ENCODE measurements at regions not wholly inside any gene's neighbourhood (a gene's known extent, or its start where the extent isn't known, plus 50 kb on each side); places are given as distances from the start of the nearest gene placed in this dataset.

DNA sequence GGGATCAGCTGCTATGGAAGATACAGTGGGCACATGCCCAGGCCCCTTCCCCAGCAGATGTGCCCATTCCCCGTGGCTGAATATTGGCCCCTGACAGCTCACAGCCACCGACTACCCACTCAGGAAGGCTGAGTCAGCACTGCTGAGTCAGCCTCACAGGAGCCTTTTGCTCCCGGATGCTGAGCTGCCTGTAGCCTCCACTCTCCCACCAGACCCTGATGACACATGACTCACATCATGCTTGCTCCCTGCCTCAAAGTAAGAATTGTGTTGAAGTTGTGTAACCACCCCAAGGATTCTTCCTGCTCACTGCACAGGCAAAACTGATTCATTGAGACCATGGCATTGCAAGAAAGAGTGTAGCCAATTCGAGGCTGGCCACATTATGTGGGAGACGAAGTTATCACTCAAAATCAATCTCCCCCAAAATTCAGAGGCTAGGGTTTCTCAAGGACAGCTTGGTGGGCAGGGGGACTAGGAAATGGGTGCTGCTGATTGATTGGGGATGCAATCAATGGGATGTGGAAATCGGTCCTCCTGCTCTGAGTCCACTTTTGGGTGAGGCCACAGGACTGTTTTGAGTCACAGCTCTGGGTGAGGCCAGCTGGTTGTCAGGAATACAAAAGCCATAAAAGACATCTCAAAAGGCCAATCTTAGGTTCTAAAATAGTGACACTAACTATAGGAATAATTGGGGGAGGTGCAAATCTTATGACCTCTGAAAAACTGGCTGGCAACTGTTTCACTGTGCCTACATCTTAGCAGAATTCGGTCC lies 556.6 kb upstream of the CDH4 start:
- 69 to 71% methylated on average over 7 of the region's 7 CpGs for WGBS, 2 donors

DNA sequence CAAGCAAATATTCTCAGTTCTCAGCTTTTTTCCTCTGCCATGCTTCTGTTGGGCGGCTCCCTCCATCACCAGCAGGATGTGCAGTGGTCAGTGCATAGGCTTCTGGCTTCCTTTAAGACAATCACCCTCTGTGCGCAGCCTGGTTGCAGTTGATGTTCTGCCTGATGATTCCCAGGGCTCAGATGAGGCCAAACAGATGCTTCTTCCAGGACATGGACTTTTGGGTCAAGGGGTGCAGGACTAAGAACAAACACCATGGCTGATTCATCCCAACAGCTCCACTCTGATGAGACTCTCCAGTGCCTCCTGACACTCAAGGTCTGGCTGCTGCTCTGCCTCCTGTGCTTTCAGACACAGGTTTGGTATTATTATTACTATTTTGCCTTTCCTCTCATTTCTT lies 554.8 kb upstream of the CDH4 start:
- 79 to 93% methylated on average over 2 of the region's 2 CpGs for WGBS, 2 donors
- no peak for TF ChIP-seq POLR2A (IDR thresholded peaks at IDR 0.05)
- TF ChIP-seq, protein P1, sequence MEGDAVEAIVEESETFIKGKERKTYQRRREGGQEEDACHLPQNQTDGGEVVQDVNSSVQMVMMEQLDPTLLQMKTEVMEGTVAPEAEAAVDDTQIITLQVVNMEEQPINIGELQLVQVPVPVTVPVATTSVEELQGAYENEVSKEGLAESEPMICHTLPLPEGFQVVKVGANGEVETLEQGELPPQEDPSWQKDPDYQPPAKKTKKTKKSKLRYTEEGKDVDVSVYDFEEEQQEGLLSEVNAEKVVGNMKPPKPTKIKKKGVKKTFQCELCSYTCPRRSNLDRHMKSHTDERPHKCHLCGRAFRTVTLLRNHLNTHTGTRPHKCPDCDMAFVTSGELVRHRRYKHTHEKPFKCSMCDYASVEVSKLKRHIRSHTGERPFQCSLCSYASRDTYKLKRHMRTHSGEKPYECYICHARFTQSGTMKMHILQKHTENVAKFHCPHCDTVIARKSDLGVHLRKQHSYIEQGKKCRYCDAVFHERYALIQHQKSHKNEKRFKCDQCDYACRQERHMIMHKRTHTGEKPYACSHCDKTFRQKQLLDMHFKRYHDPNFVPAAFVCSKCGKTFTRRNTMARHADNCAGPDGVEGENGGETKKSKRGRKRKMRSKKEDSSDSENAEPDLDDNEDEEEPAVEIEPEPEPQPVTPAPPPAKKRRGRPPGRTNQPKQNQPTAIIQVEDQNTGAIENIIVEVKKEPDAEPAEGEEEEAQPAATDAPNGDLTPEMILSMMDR (IDR thresholded peaks at IDR 0.05), result no peak
- intact Hi-C loops (cut with DNase I; ENCODE audit: low total_unique reads), result no loop called here
- no peak overlapping the region for H3K4me3 ChIP-seq (ENCODE audit: low read depth, poor library complexity, severe bottlenecking)
- no peak for DNase-seq (ENCODE audit: low spot score in 2 of 2)

More for the DNA sequence above, 556.6 kb upstream of the CDH4 start:
- intact Hi-C loops (cut with DNase I; ENCODE audit: low total_unique reads), result no loop called here
- no peak for DNase-seq (ENCODE audit: low spot score in 2 of 2)
- no peak overlapping the region for H3K4me3 ChIP-seq (ENCODE audit: low read depth, poor library complexity, severe bottlenecking)
- TF ChIP-seq, protein P1 (IDR thresholded peaks at IDR 0.05), result no peak
- TF ChIP-seq POLR2A (IDR thresholded peaks at IDR 0.05), result no peak

DNA sequence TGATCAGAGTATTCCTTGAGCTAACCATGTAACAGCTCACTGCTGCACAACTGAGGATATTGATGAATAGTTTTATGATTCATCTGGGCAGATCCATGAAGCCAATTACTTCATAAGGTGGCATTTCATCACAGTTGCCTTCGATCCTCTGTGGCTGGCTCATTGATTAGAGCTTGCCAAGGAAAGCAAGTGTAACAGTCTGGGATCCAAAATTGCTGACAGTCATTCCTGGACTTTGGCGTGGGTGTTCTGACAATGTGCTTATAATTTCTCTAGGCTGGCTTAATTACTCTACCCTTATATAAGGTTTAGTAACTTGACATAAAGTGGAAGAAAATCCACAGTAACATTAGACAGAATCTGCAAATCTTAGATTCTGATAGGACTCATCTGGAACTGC lies 551.3 kb upstream of the CDH4 start:
- WGBS, 2 donors, result 63 to 69% methylated on average over 2 of the region's 2 CpGs
- DNase-seq (ENCODE audit: low spot score in 2 of 2), result no peak

DNA sequence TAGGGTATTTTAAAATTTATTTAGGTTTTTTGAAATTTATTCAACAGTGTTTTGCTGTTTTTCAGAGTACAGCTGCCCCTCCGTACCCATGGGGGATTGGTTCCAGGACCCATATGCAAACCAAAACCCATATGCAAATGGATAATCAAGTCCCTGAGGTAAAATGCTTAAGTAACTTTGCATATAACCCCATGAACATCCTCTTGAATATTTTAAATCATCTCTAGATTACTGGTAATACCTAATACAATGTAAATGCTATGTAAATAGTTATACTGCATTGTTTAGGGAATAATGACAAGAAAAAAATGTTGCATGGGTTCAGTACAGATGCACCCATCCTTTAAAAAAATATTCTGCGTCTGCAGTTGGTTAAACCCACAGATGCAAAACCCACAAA lies 547.9 kb upstream of the CDH4 start:
- intact Hi-C loops (cut with DNase I; ENCODE audit: low total_unique reads), result no loop called here
- TF ChIP-seq, protein P1 (IDR thresholded peaks at IDR 0.05), result no peak
- TF ChIP-seq POLR2A (IDR thresholded peaks at IDR 0.05), result no peak
- no peak overlapping the region for H3K4me3 ChIP-seq (ENCODE audit: low read depth, poor library complexity, severe bottlenecking)
- DNase-seq (ENCODE audit: low spot score in 2 of 2), result no peak
- WGBS, 2 donors, result 75 to 78% methylated on average over 2 of the region's 2 CpGs

More for the DNA sequence above, 551.3 kb upstream of the CDH4 start:
- TF ChIP-seq, protein P1 (IDR thresholded peaks at IDR 0.05), result no peak
- TF ChIP-seq POLR2A (IDR thresholded peaks at IDR 0.05), result no peak
- intact Hi-C loops (cut with DNase I; ENCODE audit: low total_unique reads), result no loop called here
- H3K4me3 ChIP-seq (ENCODE audit: low read depth, poor library complexity, severe bottlenecking), result no peak overlapping the region

DNA sequence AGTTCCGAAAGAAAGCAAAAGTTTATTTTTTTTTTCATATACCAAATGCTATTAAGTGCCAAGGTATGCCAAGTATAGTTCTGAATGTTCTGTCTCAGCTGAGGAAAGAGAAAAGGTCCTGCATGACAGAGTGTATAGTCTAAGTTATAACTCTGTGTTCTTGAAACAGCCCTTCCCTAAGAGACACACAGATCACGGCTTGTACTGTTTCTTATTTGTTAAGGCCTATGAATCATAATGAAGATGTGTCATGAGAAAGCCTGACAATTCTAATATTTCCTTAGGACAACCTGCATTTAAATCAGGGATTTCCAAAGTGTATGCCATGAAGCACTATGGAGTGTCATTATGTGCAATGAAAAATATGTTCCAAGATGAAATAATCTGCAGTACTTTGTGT lies 538.7 kb upstream of the CDH4 start:
- DNase-seq (ENCODE audit: low spot score in 2 of 2), result no peak
- TF ChIP-seq, protein P1 (IDR thresholded peaks at IDR 0.05), result no peak
- no peak for TF ChIP-seq POLR2A (IDR thresholded peaks at IDR 0.05)
- 75 to 78% methylated on average over 2 of the region's 2 CpGs for WGBS, 2 donors
- no peak overlapping the region for H3K4me3 ChIP-seq (ENCODE audit: low read depth, poor library complexity, severe bottlenecking)
- intact Hi-C loops (cut with DNase I; ENCODE audit: low total_unique reads), result no loop called here

DNA sequence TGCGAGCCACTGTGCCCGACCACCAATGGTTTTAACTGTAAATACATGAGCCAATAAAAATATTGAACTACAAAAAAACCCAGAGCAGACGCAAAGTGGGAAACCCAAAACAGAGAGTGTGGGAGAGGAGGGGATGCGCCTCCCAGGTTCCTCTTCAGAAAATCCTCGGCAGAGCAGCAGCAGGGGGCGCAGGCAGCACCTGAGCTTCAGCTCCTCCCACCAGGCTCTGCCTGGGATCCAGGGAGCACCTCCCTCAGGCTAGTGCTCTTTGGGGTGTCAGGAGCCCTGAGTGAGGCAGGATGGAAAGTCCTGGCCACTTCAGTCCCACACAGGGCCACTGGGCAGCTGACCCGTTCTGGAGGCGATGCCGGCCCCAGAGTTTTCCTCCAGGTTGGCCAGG lies 536.9 kb upstream of the CDH4 start:
- no peak for TF ChIP-seq POLR2A (IDR thresholded peaks at IDR 0.05)
- TF ChIP-seq, protein P1 (IDR thresholded peaks at IDR 0.05), result no peak
- 66 to 73% methylated on average over 9 of the region's 9 CpGs for WGBS, 2 donors
- DNase-seq (ENCODE audit: low spot score in 2 of 2), result no peak
- intact Hi-C loops (cut with DNase I; ENCODE audit: low total_unique reads), result no loop called here
- H3K4me3 ChIP-seq (ENCODE audit: low read depth, poor library complexity, severe bottlenecking), result no peak overlapping the region

Data from lower leg skin (tissue), 4 donors.